ENCODE measurements at regions not wholly inside any gene's neighbourhood (a gene's known extent, or its start where the extent isn't known, plus 50 kb on each side); places are given as distances from the start of the nearest gene placed in this dataset.

- Histone ChIP-seq H3K9ac (ENCODE audit: low read depth, low read length) (no peak overlapping the region), H3K18ac (ENCODE audit: low read depth, low read length) (no peak overlapping the region), H3K4me1 (ENCODE audit: control insufficient read depth, insufficient read depth, low read length) (no peaks in the 10 kb centered on the region), H3K4me2 (ENCODE audit: low read depth, low read length) (no peak overlapping the region), H2AK9ac (replicated peaks; ENCODE audit: low read depth, low read length, poor library complexity) (no peak overlapping the region), H3K36me3 (ENCODE audit: control insufficient read depth, insufficient read depth, low read length) (no peaks in the 10 kb centered on the region), H4K5ac (ENCODE audit: low read depth, low read length) (no peak overlapping the region), H3K9me1 (ENCODE audit: insufficient read depth, low read length) (no peaks in the 10 kb centered on the region), H2AFZ (replicated peaks; ENCODE audit: low read length, poor library complexity) (no peak overlapping the region), H2BK15ac (ENCODE audit: low read depth, low read length) (no peak overlapping the region), H4K20me1 (ENCODE audit: insufficient read depth, low read length) (no peaks in the 10 kb centered on the region), H3K9me3 (ENCODE audit: control insufficient read depth, insufficient read depth, low read length) (no peaks in the 10 kb centered on the region), H2AK5ac (ENCODE audit: low read depth, low read length) (no peak overlapping the region), H3K27ac (ENCODE audit: insufficient read depth, low read length) (no peak overlapping the region), H3K4me3 (ENCODE audit: insufficient read depth, low read depth, low read length) (no peak overlapping the region), H4K91ac (ENCODE audit: insufficient read depth, low read depth, low read length) (no peak overlapping the region), H3K56ac (ENCODE audit: extremely low read depth, insufficient read depth, low read length) (no peak overlapping the region), H3K23ac (ENCODE audit: low read depth, low read length) (no peak overlapping the region), H2BK20ac (ENCODE audit: low read depth, low read length) (no peak overlapping the region), H4K8ac (ENCODE audit: low read depth in 2 of 2, low read length in 2 of 2) (no peak overlapping the region), H2BK5ac (ENCODE audit: low read depth, low read length, poor library complexity, severe bottlenecking) (no peak overlapping the region), H3K79me1 (ENCODE audit: low read depth in 1 of 2, low read length in 2 of 2) (no peaks in the 10 kb centered on the region), H3K14ac (replicated peaks; ENCODE audit: low read depth, low read length) (no peak overlapping the region), H2BK120ac (ENCODE audit: low read depth, low read length) (no peak overlapping the region), H3K4ac (ENCODE audit: low read depth, low read length) (no peak overlapping the region), H3K27me3 (ENCODE audit: control insufficient read depth, insufficient read depth, low read length) (no peaks in the 10 kb centered on the region)
- POLR2A ChIA-PET (ENCODE audit: unreplicated experiment) = no interaction called here
- no TSS peak for BruUV-seq (replicated peaks)
- ATAC-seq (ENCODE audit: low read depth) = no peak
- in situ Hi-C loops (cut with MboI; ENCODE audit: low sequenced_read_pairs) (no loop called here), intact Hi-C loops (cut with micrococcal nuclease) (no loop called here), dilution Hi-C loops (cut with HindIII; ENCODE audit: low sequenced_read_pairs, unreplicated experiment) (no loop called here)
- TF ChIP-seq ELK1 (IDR thresholded peaks at IDR 0.05; ENCODE audit: borderline replicate concordance, low read depth, low read length) (no peak), USF2 (IDR thresholded peaks at IDR 0.05; ENCODE audit: low read depth, low read length) (no peak), CHD1 (IDR thresholded peaks at IDR 0.05; ENCODE audit: low read depth, low read length) (no peak), MXI1 (IDR thresholded peaks at IDR 0.05; ENCODE audit: borderline replicate concordance, low read depth, low read length) (no peak), RAD21 (IDR thresholded peaks at IDR 0.05; ENCODE audit: low read length) (no peak)
- no peak for DNase-seq
- CTCF ChIA-PET = no interaction called here
- no CpG with 5 or more reads among the region's 2 CpGs for WGBS, 2 experiments (ENCODE audit: extremely low coverage in 2 of 2, insufficient read length in 1 of 2)
Observed at GRCh38 chr6:72495441-72495840, 126.4 kb upstream of the KCNQ5 start.
